Hepatocyte (in vitro differentiated cells): ENCODE measurements at regions not wholly inside any gene's neighbourhood (a gene's known extent, or its start where the extent isn't known, plus 50 kb on each side); places are given as distances from the start of the nearest gene placed in this dataset.

Experiments used
- EZH2phosphoT487 ChIP-seq: fragments of 200-600 bp; sonication (generic); IDR thresholded peaks from one replicate; pipeline ENCODE4 v1.6.1; 2018; ENCODE audit warnings: antibody characterized with exemption, mild to moderate bottlenecking, low read depth, moderate library complexity; ENCODE audit not compliant: unreplicated experiment, severe bottlenecking
- TF ChIP-seq, protein P1 (sequence below): fragments of 200-600 bp; sonication (generic); IDR thresholded peaks from 2 replicates; pipeline ENCODE4 v1.5.1; 2016; ENCODE audit warnings: antibody characterized with exemption, mild to moderate bottlenecking; ENCODE audit not compliant: poor library complexity

- TF ChIP-seq, protein P1, sequence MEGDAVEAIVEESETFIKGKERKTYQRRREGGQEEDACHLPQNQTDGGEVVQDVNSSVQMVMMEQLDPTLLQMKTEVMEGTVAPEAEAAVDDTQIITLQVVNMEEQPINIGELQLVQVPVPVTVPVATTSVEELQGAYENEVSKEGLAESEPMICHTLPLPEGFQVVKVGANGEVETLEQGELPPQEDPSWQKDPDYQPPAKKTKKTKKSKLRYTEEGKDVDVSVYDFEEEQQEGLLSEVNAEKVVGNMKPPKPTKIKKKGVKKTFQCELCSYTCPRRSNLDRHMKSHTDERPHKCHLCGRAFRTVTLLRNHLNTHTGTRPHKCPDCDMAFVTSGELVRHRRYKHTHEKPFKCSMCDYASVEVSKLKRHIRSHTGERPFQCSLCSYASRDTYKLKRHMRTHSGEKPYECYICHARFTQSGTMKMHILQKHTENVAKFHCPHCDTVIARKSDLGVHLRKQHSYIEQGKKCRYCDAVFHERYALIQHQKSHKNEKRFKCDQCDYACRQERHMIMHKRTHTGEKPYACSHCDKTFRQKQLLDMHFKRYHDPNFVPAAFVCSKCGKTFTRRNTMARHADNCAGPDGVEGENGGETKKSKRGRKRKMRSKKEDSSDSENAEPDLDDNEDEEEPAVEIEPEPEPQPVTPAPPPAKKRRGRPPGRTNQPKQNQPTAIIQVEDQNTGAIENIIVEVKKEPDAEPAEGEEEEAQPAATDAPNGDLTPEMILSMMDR, result no peak
- no peak for TF ChIP-seq EZH2phosphoT487
Observed at GRCh38 chr14:43671716-43672485, 835.2 kb downstream of the FSCB start.
